Activated CD4-positive, alpha-beta T cell treated with anti-CD3 and anti-CD28 coated beads, Interleukin-2, amount 10 ng/mL, durations not matched to agents 24 days and 14 days (primary cell): ENCODE measurements at regions not wholly inside any gene's neighbourhood (a gene's known extent, or its start where the extent isn't known, plus 50 kb on each side); places are given as distances from the start of the nearest gene placed in this dataset.

Experiments used
- DNase-seq: peaks from one replicate; pipeline ENCODE4 v3.0.0; 2022
- H3K27ac Mint-ChIP-seq: one replicate; pipeline ENCODE4 v1.8.0; 2022; ENCODE audit warnings: mild to moderate bottlenecking, mixed read lengths
- H3K27me3 Mint-ChIP-seq: one replicate; pipeline ENCODE4 v1.8.0; 2022; ENCODE audit warnings: mixed read lengths
- H3K36me3 Mint-ChIP-seq: one replicate; pipeline ENCODE4 v1.8.0; 2022; ENCODE audit warnings: low read depth, mild to moderate bottlenecking, mixed read lengths
- H3K4me1 Mint-ChIP-seq: one replicate; pipeline ENCODE4 v1.8.0; 2021; ENCODE audit warnings: mixed read lengths
- H3K4me3 Mint-ChIP-seq: one replicate; pipeline ENCODE4 v1.8.0; 2022; ENCODE audit warnings: mild to moderate bottlenecking, moderate library complexity, mixed read lengths
- H3K9me3 Mint-ChIP-seq: one replicate; pipeline ENCODE4 v1.8.0; 2021; ENCODE audit warnings: mixed read lengths
- intact Hi-C: fragments of 100-400 bp; cut with micrococcal nuclease; formaldehyde crosslinking; loops from one replicate; pipeline ENCODE4 v1.15.1; 2023

DNA sequence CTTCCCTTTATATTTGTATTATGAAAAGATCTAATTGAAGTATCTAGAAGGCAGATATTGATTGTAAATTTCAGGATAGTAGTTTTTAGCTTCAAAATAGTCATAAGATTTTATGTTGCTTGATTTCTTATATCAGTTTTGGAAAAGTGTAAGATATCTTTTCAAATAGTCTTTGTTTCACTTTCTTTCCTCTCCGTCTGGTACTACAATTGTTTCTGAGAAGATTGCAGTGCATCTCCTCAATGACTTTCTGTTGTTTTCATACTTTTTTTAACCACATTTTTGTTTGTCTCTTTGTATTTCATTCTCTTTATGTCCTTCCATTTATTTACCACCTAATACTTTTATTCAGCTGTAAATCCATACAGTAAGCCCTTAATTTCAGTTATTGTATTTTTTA is 964.6 kb upstream of the B3GALT2 start:
- Mint-ChIP-seq H3K4me1 (peaks cover 5% of the 10 kb centered on the region), H3K27me3 (no peaks in the 10 kb centered on the region)
- intact Hi-C loops, result no loop called here

DNA sequence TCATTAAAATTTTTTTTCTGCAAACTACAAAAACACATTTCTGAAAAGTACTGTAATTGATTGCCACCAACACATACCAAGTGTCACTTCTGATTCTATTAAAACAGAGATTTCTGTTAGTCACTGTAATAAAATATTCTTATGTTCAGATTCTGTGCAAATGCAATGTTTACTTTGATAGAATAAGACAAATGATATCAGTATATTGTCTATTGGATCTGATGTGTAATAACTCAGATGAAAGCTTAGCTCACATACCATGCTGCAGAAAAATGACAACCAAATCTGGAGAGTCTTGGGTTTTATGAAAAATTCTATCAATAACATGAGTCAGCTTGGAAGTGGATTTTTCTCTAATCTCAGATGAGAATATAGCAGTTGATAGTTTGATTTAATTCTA is 963.8 kb upstream of the B3GALT2 start:
- Mint-ChIP-seq H3K27me3 (no peaks in the 10 kb centered on the region), H3K9me3 (no peaks in the 10 kb centered on the region), H3K4me1 (peaks cover 5% of the 10 kb centered on the region), H3K4me3 (no peak overlapping the region), H3K27ac (no peak overlapping the region), H3K36me3 (no peaks in the 10 kb centered on the region)
- no peak for DNase-seq
- intact Hi-C loops, result no loop called here

More for the DNA sequence above, 964.6 kb upstream of the B3GALT2 start:
- Mint-ChIP-seq H3K4me3 (peak overlapping the region; percentile 76), H3K27ac (no peak overlapping the region), H3K36me3 (no peaks in the 10 kb centered on the region), H3K9me3 (no peaks in the 10 kb centered on the region)
- DNase-seq, result no peak

DNA sequence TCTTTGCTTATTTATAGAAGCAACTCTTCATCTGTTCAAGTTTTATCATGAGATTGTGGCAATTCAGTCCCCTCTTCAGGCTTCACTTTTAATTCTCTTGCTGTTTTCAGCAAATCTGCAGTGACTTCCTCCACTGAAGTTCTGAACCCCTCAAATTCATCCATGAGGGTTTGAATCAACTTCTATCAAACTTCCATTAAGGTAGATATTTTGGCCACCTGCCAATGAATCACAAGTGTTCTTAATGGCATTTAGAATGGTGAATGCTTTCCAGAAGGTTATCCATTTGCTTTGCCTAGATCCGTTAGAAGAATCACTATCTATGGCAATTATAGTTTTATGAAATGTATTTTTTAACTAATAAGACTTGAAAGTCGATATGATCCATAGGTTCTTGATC is 946.7 kb upstream of the B3GALT2 start:
- intact Hi-C loops, result no loop called here
- no peaks in the 10 kb centered on the region for H3K9me3 Mint-ChIP-seq
- H3K27ac Mint-ChIP-seq, result no peak overlapping the region
- no peak overlapping the region for H3K4me3 Mint-ChIP-seq
- H3K4me1 Mint-ChIP-seq, result peaks cover 5% of the 10 kb centered on the region
- H3K27me3 Mint-ChIP-seq, result no peaks in the 10 kb centered on the region
- H3K36me3 Mint-ChIP-seq, result no peaks in the 10 kb centered on the region
- DNase-seq, result no peak

DNA sequence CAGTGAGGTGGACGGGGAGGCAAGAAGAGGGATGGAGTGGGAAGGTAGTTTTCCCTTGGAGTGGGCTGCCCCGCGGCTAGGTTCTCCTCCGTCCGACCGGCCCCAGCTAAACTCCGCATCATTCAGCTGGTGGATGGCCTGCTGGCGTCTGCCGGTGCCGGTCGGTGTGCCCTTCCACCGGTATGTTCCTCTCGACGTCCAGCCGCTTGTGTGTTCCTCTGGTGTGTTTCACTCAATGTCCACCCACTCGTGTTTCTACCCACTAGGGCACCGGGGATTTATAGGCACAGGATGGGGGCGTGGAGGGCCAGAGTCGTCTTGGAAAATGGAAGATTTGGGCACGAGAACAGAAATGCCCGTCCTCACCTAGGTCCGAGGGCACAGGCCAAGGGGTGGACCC is 931.7 kb upstream of the B3GALT2 start:
- Mint-ChIP-seq H3K4me3 (no peak overlapping the region), H3K9me3 (no peaks in the 10 kb centered on the region), H3K27ac (no peak overlapping the region), H3K27me3 (no peaks in the 10 kb centered on the region), H3K36me3 (no peaks in the 10 kb centered on the region), H3K4me1 (no peaks in the 10 kb centered on the region)
- DNase-seq, result no peak
- intact Hi-C loops, result no loop called here

DNA sequence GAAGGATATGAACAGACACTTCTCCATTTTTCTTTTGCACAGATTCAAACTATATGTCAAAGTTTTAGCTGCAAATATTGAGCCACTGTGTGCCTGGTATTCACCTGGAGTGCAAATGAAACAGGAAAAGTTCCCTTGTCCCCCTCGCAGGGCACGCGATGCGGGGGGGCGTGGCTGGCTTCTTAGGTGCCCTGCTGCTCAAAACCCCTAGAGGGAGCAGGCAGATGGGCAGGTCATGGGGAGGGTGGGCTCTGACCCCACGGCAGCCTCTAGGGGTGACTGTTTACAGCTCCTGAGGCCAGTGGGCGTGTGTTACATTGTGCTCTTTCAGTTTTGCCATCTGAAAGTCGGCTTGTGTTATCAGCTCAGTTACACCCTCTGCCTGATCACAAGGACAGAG is 931.2 kb upstream of the B3GALT2 start:
- Mint-ChIP-seq H3K27me3 (no peaks in the 10 kb centered on the region), H3K9me3 (no peaks in the 10 kb centered on the region), H3K36me3 (no peaks in the 10 kb centered on the region), H3K27ac (no peak overlapping the region), H3K4me3 (no peak overlapping the region), H3K4me1 (no peaks in the 10 kb centered on the region)
- no peak for DNase-seq
- intact Hi-C loops, result no loop called here

GRCh38 chr1:194114288-194114687 is 927.9 kb upstream of the B3GALT2 start:
- Mint-ChIP-seq H3K27ac (no peak overlapping the region), H3K27me3 (no peaks in the 10 kb centered on the region), H3K4me3 (no peak overlapping the region), H3K36me3 (no peaks in the 10 kb centered on the region), H3K4me1 (no peaks in the 10 kb centered on the region), H3K9me3 (no peaks in the 10 kb centered on the region)
- no peak for DNase-seq
- intact Hi-C loops, result no loop called here

GRCh38 chr1:194105381-194105780 is 919.0 kb upstream of the B3GALT2 start:
- no peaks in the 10 kb centered on the region for H3K27me3 Mint-ChIP-seq
- no peaks in the 10 kb centered on the region for H3K36me3 Mint-ChIP-seq
- H3K4me1 Mint-ChIP-seq, result no peaks in the 10 kb centered on the region
- H3K9me3 Mint-ChIP-seq, result no peaks in the 10 kb centered on the region
- no peak overlapping the region for H3K4me3 Mint-ChIP-seq
- intact Hi-C loops, result no loop called here
- DNase-seq, result no peak
- no peak overlapping the region for H3K27ac Mint-ChIP-seq

DNA sequence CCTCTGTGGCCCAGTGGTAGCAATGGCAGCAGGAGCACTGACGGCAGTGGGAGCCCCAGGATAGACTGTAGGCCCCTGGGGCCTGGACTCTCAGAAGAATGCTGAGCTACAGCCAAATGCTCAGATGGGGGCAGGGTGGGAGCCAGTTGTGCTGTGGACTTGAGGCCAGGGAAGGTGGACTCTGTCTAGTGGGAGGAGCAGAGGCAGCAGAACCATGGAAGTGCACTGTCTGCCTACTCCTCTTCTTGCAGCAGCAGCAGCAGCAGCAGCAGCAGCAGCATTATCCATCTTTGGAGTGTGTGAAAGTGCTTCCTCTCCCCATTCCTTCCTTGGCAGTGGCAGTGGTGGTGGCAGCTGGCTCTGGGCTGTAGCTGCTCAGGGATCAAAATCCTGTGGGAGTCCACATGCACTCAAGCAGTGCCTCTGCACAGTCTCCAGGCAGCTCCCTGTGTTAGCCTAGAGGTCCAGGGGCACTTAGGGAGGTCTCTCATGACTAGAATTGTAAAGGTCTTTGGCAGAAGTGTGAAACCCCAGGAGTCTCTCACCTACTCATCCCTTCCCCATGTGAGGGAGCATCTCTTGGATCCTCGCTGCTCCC is 917.9 kb upstream of the B3GALT2 start:
- no peaks in the 10 kb centered on the region for H3K9me3 Mint-ChIP-seq
- H3K27me3 Mint-ChIP-seq, result no peaks in the 10 kb centered on the region
- H3K27ac Mint-ChIP-seq, result no peak overlapping the region
- H3K36me3 Mint-ChIP-seq, result no peaks in the 10 kb centered on the region
- H3K4me3 Mint-ChIP-seq, result no peak overlapping the region
- DNase-seq, result no peak
- intact Hi-C loops, result no loop called here
- no peaks in the 10 kb centered on the region for H3K4me1 Mint-ChIP-seq

DNA sequence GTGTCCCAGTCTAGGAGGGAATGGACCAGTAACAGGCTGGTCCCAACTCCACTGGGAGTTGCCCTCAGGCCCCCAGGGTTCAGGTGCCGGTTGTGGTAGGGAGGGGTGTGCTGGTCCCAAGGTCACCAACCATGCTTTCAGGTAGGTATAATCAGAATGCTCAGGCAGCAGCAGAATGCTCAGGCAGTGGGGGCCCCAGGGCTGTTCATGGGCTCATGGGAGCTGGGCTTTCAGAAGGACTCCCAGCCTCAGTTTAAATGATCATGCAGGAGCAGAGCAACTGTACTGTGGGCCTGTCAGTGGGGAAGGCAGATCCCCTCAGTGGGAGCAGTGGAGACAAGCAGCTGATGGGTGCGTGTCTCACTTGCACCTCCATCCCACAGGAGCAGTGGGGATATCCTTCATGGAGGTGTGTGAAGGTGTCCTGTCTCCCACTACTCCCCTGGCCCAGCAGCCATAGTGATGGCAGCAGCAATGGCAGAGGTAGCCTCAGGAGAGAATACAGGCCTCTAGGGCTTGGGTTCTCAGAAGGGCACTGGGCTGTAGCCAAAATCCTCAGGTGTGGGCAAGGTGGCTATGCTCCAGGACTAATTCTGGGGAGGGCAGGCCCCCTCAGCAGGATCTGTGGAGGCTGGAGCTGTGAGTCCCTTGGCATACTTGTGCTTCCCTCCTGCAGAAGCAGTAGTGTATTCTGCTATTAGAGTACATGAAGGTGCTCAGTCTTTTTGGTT is 917.3 kb upstream of the B3GALT2 start:
- H3K36me3 Mint-ChIP-seq, result no peaks in the 10 kb centered on the region
- no peak for DNase-seq
- H3K9me3 Mint-ChIP-seq, result no peaks in the 10 kb centered on the region
- no peaks in the 10 kb centered on the region for H3K4me1 Mint-ChIP-seq
- intact Hi-C loops, result no loop called here
- H3K27me3 Mint-ChIP-seq, result no peaks in the 10 kb centered on the region
- H3K27ac Mint-ChIP-seq, result no peak overlapping the region
- no peak overlapping the region for H3K4me3 Mint-ChIP-seq

- no peak overlapping the region for H3K4me3 Mint-ChIP-seq
These were observed 916.7 kb upstream of the B3GALT2 start for GRCh38 chr1:194103101-194103500.

GRCh38 chr1:194102607-194103006 is 916.2 kb upstream of the B3GALT2 start:
- Mint-ChIP-seq H3K27ac (no peak overlapping the region), H3K36me3 (no peaks in the 10 kb centered on the region), H3K27me3 (no peaks in the 10 kb centered on the region), H3K4me3 (no peak overlapping the region), H3K9me3 (no peaks in the 10 kb centered on the region), H3K4me1 (no peaks in the 10 kb centered on the region)
- no peak for DNase-seq
- intact Hi-C loops, result no loop called here

More at GRCh38 chr1:194103101-194103500, 916.7 kb upstream of the B3GALT2 start:
- no peaks in the 10 kb centered on the region for H3K9me3 Mint-ChIP-seq
- H3K27me3 Mint-ChIP-seq, result no peaks in the 10 kb centered on the region
- no peak for DNase-seq
- no peaks in the 10 kb centered on the region for H3K36me3 Mint-ChIP-seq
- H3K4me1 Mint-ChIP-seq, result no peaks in the 10 kb centered on the region
- intact Hi-C loops, result no loop called here
- H3K27ac Mint-ChIP-seq, result no peak overlapping the region

DNA sequence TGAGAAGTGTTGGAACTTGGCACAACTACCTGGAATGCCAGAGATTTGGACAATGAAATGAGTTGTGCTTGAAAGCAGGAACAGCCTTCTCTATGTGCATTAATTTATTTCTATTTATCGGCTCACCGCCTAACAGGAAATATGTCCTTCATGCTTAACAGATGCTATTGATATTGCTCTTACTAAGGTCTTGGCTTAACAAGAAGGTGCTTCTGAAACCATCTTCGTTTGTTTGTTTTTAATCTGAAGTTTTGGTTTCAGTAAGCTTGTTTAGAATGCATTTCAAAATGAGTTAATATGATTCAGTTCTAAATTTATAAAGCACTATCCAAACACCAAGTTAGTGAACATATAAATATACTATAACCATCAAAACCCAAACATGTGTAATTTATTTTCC is 898.3 kb upstream of the B3GALT2 start:
- no peaks in the 10 kb centered on the region for H3K4me1 Mint-ChIP-seq
- no peak overlapping the region for H3K4me3 Mint-ChIP-seq
- peaks cover 5% of the 10 kb centered on the region for H3K9me3 Mint-ChIP-seq
- H3K27ac Mint-ChIP-seq, result no peak overlapping the region
- DNase-seq, result no peak
- intact Hi-C loops, result no loop called here
- H3K36me3 Mint-ChIP-seq, result no peaks in the 10 kb centered on the region
- H3K27me3 Mint-ChIP-seq, result no peaks in the 10 kb centered on the region

DNA sequence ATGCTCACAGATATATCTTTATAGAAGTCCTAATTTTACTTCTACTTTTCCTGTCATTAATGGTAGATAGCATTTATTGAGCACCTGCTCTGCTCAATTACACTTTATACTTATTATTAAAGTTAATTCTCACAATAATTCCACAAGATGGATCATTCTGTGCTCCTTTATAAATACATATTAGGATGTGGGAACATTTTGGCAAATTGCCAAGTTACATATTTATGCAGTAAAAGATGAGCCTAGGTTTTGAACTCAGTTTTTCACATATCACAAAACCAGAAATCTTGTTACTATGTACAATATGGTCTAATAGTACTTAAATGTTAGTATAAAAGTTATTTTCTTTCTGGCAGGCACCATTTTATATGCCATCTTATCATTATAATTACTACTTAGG is 895.0 kb upstream of the B3GALT2 start:
- no peaks in the 10 kb centered on the region for H3K36me3 Mint-ChIP-seq
- no peak for DNase-seq
- H3K27ac Mint-ChIP-seq, result no peak overlapping the region
- peaks cover 9% of the 10 kb centered on the region for H3K9me3 Mint-ChIP-seq
- intact Hi-C loops, result no loop called here
- no peak overlapping the region for H3K4me3 Mint-ChIP-seq
- H3K27me3 Mint-ChIP-seq, result no peaks in the 10 kb centered on the region
- H3K4me1 Mint-ChIP-seq, result no peaks in the 10 kb centered on the region

DNA sequence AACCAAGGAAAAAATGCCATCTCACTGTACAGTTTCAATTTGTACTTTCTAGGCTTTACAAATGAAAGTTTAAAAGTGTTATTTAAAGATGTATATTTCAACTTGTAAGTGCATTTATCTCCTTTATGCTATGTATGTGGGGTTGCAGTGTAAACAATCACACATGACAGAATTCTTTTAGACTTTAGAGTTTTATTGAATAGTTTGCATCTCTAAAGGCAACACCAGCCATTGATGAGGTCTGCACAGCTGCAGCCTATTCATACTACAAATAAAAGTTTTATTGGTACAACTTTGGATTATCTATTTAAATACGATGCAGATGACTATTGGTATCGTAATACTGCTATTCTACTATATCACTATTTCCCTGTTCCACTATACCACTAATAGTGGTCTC is 894.4 kb upstream of the B3GALT2 start:
- no peak for DNase-seq
- H3K36me3 Mint-ChIP-seq, result no peaks in the 10 kb centered on the region
- H3K9me3 Mint-ChIP-seq, result peaks cover 9% of the 10 kb centered on the region
- no peak overlapping the region for H3K4me3 Mint-ChIP-seq
- no peak overlapping the region for H3K27ac Mint-ChIP-seq
- H3K27me3 Mint-ChIP-seq, result no peaks in the 10 kb centered on the region
- intact Hi-C loops, result no loop called here
- no peaks in the 10 kb centered on the region for H3K4me1 Mint-ChIP-seq

- no peak overlapping the region for H3K27ac Mint-ChIP-seq
- no peak for DNase-seq
- H3K4me3 Mint-ChIP-seq, result no peak overlapping the region
- no peaks in the 10 kb centered on the region for H3K27me3 Mint-ChIP-seq
- H3K36me3 Mint-ChIP-seq, result no peaks in the 10 kb centered on the region
- intact Hi-C loops, result no loop called here
- H3K9me3 Mint-ChIP-seq, result peaks cover 3% of the 10 kb centered on the region
- no peaks in the 10 kb centered on the region for H3K4me1 Mint-ChIP-seq
These were observed 892.4 kb upstream of the B3GALT2 start for GRCh38 chr1:194078765-194079164.
